Activated T-cell treated with anti-CD3 and anti-CD28 coated beads, Interleukin-2, amount 50 U/mL, for 72 hours (primary cell): ENCODE measurements at regions not wholly inside any gene's neighbourhood (a gene's known extent, or its start where the extent isn't known, plus 50 kb on each side); places are given as distances from the start of the nearest gene placed in this dataset.

Experiments used
- ATAC-seq, 2 donors: fragments of 150-1000 bp; cut with Tn5 transposase; replicated peaks in 1 of 2; 2 replicates each; pipeline ENCODE4 v1.10.0; 2021; ENCODE audit warnings: moderate library complexity in 2 of 2, mild to moderate bottlenecking in 1 of 2
- DNase-seq, 2 donors: peaks; one replicate each; pipeline ENCODE4 v3.0.0; 2021 to 2022; ENCODE audit warnings: mixed read lengths in 1 of 2
- H3K27ac Mint-ChIP-seq: one replicate; pipeline ENCODE4 v1.8.0; 2022; ENCODE audit warnings: mild to moderate bottlenecking, moderate library complexity, mixed read lengths
- H3K27me3 Mint-ChIP-seq: one replicate; pipeline ENCODE4 v1.8.0; 2022; ENCODE audit warnings: low read depth, mixed read lengths
- H3K36me3 Mint-ChIP-seq, 2 donors: one replicate each; pipeline ENCODE4 v1.8.0; 2022; ENCODE audit warnings: mixed read lengths in 2 of 2, mild to moderate bottlenecking in 1 of 2; ENCODE audit not compliant: insufficient read depth in 2 of 2
- H3K4me1 Mint-ChIP-seq: one replicate; pipeline ENCODE4 v1.8.0; 2022; ENCODE audit warnings: low read depth, mixed read lengths
- H3K4me3 Mint-ChIP-seq, 2 donors: one replicate each; pipeline ENCODE4 v1.8.0; 2022; ENCODE audit warnings: mild to moderate bottlenecking in 2 of 2, mixed read lengths in 2 of 2, moderate library complexity in 2 of 2
- H3K9me3 Mint-ChIP-seq, 2 donors: one replicate each; pipeline ENCODE4 v1.8.0; 2022; ENCODE audit warnings: mixed read lengths in 2 of 2

DNA sequence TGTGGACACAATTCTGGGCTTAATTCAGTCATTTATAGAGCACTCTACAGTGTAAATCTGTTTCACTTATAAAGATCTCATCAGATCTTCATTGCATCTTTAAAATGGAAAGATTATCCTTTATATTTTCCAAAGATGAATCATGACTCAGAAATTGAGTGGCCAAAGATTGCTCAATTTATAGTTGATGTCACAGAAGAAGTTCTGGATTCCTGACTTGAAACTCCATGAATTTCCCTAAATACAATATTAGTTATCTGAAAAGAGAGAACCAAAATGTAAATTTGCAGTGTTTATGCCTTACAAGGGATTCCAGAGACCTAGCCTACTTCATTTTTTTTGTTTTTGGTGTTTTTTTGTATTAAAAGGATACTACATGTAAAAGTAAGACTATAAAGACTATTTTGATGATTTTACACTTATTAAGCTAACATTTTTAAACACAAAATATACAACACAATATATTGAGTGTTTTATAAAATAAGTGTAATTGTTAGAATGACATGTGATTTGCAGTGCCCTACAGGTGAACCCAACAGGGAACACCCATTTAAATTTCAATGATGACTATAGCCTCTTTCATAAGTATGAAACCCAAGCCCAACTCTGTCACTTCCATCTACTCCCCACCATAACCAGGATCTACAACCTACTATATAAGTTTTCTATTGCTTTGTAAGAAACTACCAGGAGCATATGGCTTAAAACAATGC lies 183.5 kb downstream of the PCDH7 start:
- no peak for ATAC-seq
- Mint-ChIP-seq H3K4me3 (no peak overlapping the region), H3K9me3 (peaks cover 8 to 11% of the 10 kb centered on the region in 2 donors), H3K27ac (no peak overlapping the region), H3K36me3 (no peaks in the 10 kb centered on the region), H3K4me1 (no peaks in the 10 kb centered on the region), H3K27me3 (no peaks in the 10 kb centered on the region)
- no peak for DNase-seq

DNA sequence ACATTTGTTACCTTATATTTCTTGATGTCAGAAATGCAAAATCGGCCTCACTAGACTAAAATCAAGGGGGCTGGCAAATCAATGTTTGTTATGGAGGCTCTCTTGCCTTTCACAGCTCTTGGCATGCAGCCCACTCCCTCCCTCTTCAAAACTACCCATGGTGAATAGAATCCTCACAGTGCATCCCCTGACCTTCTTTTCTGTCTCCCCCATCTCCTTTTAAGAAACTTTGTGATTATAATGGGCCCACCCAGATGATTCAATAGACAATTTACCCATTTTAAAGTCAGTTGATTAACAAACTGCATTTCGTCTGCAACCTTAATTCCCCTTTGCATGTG lies 184.0 kb downstream of the PCDH7 start:
- Mint-ChIP-seq H3K4me3 (no peak overlapping the region), H3K36me3 (no peaks in the 10 kb centered on the region), H3K9me3 (peaks cover 8 to 11% of the 10 kb centered on the region in 2 donors), H3K27ac (no peak overlapping the region), H3K27me3 (no peaks in the 10 kb centered on the region), H3K4me1 (no peaks in the 10 kb centered on the region)
- DNase-seq (no peak), ATAC-seq (no peak)

DNA sequence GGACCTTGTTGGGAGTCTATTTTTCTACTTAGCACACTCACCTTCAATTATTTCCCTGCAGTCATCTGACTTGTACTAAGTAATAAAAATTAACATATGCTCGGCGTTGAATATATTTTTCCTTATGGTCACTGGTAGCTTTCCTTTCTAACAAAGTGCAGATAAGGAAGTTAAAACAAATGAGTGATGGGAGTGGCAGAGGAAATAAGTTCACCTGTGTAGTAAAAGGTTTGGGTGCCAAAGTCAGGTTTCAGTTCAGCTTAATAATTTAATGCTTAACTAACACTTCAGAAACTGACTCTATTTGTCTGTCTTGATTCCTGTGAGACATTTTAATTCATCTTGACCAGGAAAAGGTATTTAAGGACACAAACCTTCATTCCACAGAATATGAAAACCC lies 184.4 kb downstream of the PCDH7 start:
- Mint-ChIP-seq H3K4me3 (no peak overlapping the region), H3K27me3 (no peaks in the 10 kb centered on the region), H3K36me3 (no peaks in the 10 kb centered on the region), H3K4me1 (no peaks in the 10 kb centered on the region), H3K27ac (no peak overlapping the region), H3K9me3 (peaks cover 8 to 11% of the 10 kb centered on the region in 2 donors)
- DNase-seq (no peak), ATAC-seq (no peak)

DNA sequence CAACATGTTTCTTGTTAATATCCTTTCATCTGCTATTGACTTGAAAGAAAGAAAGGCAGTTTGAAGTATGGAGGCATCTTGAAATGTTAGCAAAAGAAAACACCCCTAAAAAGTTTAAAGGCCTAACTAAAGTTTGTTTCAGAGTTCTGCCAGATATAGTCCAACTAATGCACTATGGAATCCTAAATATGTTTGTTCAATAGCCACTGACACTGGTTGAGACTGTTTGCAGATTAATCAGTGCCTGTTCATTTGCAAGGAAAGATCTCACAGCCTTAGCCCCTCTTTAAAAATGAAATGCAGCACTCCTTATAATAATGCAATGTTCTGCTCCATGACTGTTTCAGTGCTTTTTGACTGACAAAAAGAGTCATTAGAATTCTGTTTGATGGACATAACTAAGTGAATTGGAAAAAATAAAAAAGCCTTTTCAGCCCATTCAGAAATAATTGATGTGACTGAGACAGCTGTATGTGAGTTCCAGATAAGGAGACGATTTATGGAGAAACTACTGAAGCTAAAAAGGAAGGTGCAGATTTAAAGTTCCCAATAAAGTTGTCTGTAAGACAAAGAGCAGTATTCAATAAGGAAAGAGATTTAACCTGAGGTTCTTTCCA lies 192.0 kb downstream of the PCDH7 start:
- ATAC-seq: no peak
- Mint-ChIP-seq H3K4me3 (no peak overlapping the region), H3K36me3 (peaks cover 0 to 2% of the 10 kb centered on the region in 2 donors), H3K27ac (no peak overlapping the region), H3K9me3 (peaks cover 4% of the 10 kb centered on the region in 2 donors), H3K27me3 (no peaks in the 10 kb centered on the region), H3K4me1 (no peaks in the 10 kb centered on the region)
- DNase-seq: no peak

DNA sequence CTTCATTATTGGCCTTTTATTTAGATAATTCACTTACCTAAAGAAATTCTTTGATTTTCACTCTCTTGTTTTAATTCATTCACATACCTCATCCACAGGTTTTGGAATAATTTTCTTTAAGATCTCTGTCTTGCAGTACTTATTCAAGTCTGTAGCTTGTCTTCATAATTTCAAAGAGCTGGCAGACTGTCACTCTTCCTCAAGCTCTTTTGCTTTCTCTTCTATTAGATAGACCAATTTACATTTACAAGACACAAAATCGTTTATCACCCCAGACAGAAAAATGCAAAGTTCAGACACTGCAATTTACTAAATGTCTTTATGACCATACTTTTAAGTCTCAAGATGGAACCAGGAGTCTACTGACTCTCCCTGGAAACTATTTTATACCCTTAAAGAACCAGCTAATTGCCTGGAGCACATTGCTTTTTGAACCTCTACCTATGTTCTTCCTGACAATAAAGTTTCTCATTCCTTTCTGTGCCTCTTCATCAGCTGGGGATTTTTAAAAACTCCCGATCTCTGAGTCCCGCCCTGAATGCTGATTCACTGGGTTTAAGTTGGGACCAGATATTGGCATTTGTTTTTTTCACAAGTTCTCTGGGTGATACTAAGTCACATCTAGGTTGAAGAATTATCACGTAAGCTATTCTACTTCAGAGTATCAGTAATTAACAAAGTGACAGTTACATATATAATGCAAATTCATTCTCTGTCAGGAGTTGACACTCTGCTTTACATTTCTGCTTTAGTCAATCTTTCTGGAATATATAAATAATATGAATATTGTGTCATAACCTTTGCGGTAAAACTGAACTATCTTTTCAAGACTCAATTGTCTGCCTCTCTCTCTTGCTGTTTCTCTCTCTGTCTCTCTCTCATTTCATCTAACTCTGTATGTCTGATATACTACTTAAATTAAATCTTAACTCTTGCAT lies 196.4 kb downstream of the PCDH7 start:
- H3K36me3 Mint-ChIP-seq: peaks cover 0 to 2% of the 10 kb centered on the region in 2 donors
- peaks cover 4 to 5% of the 10 kb centered on the region in 2 donors for H3K9me3 Mint-ChIP-seq
- no peak for ATAC-seq
- no peak for DNase-seq
- H3K4me1 Mint-ChIP-seq: no peaks in the 10 kb centered on the region
- H3K27me3 Mint-ChIP-seq: no peaks in the 10 kb centered on the region
- no peak overlapping the region for H3K27ac Mint-ChIP-seq
- H3K4me3 Mint-ChIP-seq: no peak overlapping the region

DNA sequence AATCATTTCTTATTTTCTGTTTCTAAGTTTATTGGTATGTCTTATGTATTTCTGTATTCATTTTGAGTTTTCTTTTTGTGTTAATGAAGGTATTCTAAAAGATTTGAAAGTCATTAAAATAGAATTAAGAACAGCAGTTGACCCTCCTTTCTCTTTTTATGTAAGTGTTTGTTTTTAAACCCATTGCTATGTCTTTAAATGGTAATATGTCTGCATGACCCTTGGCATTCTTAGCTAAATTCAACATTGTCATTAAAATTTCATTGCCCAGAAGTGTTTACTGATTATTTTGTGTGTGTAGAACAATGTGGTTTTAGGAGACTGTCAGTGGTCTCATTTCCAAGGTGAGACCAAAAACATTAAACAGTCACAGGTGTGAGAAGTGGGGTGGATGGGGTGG lies 197.8 kb downstream of the PCDH7 start:
- ATAC-seq: no peak
- no peak overlapping the region for H3K4me3 Mint-ChIP-seq
- no peaks in the 10 kb centered on the region for H3K4me1 Mint-ChIP-seq
- peaks cover 4 to 5% of the 10 kb centered on the region in 2 donors for H3K9me3 Mint-ChIP-seq
- no peak overlapping the region for H3K27ac Mint-ChIP-seq
- no peak for DNase-seq
- peaks cover 0 to 2% of the 10 kb centered on the region in 2 donors for H3K36me3 Mint-ChIP-seq
- H3K27me3 Mint-ChIP-seq: no peaks in the 10 kb centered on the region

DNA sequence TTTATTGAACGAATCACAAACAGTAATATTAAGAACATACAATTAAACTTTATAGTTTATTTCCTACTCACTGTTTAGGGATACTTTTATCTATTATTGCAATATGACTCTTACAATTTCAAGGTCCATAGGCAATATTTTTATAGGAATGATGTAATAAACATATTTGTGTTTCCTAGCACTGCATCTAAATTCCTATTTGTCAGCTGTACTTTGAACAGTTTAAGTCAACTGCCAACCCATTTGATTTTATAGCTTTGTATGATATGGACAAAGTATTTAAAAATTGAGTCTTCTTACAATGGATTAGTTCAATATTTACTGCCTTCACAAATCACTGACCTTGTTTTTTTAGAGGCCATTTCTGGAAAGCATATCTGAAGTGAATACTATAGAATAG lies 199.3 kb downstream of the PCDH7 start:
- DNase-seq (no peak), ATAC-seq (no peak)
- H3K4me3 Mint-ChIP-seq: no peak overlapping the region
- H3K36me3 Mint-ChIP-seq: peaks cover 0 to 2% of the 10 kb centered on the region in 2 donors
- H3K4me1 Mint-ChIP-seq: no peaks in the 10 kb centered on the region
- no peaks in the 10 kb centered on the region for H3K27me3 Mint-ChIP-seq
- H3K27ac Mint-ChIP-seq: no peak overlapping the region
- H3K9me3 Mint-ChIP-seq: peaks cover 4 to 5% of the 10 kb centered on the region in 2 donors

DNA sequence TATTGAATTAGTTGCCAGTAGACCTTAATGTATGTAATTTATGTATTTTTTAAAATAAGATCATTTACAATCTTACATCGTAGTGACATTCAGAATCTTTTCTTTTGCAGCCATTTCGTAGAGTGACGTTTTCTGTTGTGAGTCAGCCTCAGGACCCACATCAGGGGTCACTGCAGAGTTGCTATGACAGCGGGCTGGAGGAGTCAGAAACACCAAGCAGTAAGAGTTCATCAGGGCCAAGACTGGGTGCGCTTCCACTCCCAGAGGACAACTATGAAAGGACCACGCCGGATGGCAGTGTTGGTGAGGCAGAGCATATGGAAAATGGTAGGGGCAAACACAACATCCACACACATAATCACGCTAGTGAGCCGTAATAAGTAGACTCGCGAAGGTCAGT lies 199.9 kb downstream of the PCDH7 start:
- Mint-ChIP-seq H3K4me1 (no peaks in the 10 kb centered on the region), H3K27ac (no peak overlapping the region), H3K36me3 (peaks cover 0 to 2% of the 10 kb centered on the region in 2 donors), H3K27me3 (no peaks in the 10 kb centered on the region), H3K4me3 (no peak overlapping the region), H3K9me3 (peaks cover 4 to 5% of the 10 kb centered on the region in 2 donors)
- ATAC-seq (no peak), DNase-seq (no peak)

DNA sequence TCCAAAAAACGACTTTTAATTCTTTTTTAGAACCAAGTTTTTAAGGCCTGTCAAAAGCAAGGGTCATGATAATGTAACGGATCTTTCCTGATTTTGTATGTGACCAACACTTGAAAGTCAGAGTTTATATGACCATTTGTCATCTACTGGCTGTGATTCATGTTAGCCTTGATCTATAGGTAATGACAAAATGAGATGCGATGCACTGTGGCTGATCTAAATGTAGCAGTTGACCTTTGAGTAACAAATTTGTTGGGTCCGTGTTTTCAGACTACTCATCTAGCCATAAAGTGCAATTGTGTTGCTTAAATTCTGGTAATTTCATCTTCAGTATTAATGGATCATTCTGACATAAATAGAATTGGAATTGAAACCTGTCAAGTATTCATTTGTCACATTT lies 202.5 kb downstream of the PCDH7 start:
- no peaks in the 10 kb centered on the region for H3K27me3 Mint-ChIP-seq
- H3K9me3 Mint-ChIP-seq: peaks cover 0 to 4% of the 10 kb centered on the region in 2 donors
- DNase-seq (no peak), ATAC-seq (no peak)
- H3K4me1 Mint-ChIP-seq: no peaks in the 10 kb centered on the region
- H3K36me3 Mint-ChIP-seq: no peaks in the 10 kb centered on the region
- H3K4me3 Mint-ChIP-seq: no peak overlapping the region
- no peak overlapping the region for H3K27ac Mint-ChIP-seq

DNA sequence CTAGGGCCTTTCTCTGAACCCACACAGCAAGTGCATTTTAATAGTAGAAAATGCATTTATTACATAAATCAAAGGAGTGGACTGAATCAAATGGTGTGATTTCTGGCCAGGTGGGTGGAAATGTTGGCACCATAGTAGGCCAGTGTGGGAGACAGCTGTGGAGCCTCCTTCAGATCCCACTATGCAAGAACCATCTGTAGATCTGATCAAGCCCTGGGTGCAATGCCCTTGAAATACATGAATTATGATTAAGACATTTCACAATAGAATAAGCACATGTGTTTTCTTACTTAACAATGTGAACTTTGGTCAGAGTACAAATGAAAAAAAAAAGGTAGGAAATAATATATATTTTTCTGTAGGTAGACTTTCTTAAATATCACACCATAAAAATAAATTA lies 204.3 kb downstream of the PCDH7 start:
- no peaks in the 10 kb centered on the region for H3K4me1 Mint-ChIP-seq
- ATAC-seq: no peak
- H3K9me3 Mint-ChIP-seq: peaks cover 0 to 4% of the 10 kb centered on the region in 2 donors
- no peak for DNase-seq
- H3K4me3 Mint-ChIP-seq: no peak overlapping the region
- H3K27ac Mint-ChIP-seq: no peak overlapping the region
- no peaks in the 10 kb centered on the region for H3K36me3 Mint-ChIP-seq
- no peaks in the 10 kb centered on the region for H3K27me3 Mint-ChIP-seq

DNA sequence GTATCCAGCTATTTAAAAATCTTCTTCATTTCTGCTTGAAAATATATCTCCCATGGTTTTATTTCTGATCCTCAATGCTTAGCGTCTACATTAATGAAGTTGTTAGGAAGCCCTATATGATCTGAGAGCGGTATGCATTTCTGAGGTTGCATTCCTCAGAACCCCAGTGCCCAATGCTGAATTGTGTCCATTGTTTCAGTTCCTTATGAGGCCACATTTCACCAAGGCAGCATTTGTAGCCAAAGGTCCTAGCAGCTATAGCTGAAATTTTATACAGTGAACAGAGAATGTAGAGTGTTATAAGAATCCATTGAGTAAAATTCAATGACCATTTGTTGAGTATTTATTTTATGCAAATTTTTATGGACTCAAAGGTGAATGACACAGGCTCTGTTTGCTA lies 209.5 kb downstream of the PCDH7 start:
- Mint-ChIP-seq H3K27ac (no peak overlapping the region), H3K9me3 (peaks cover 1 to 2% of the 10 kb centered on the region in 2 donors), H3K27me3 (no peaks in the 10 kb centered on the region), H3K4me3 (no peak overlapping the region), H3K4me1 (no peaks in the 10 kb centered on the region), H3K36me3 (no peaks in the 10 kb centered on the region)
- ATAC-seq (no peak), DNase-seq (no peak)

DNA sequence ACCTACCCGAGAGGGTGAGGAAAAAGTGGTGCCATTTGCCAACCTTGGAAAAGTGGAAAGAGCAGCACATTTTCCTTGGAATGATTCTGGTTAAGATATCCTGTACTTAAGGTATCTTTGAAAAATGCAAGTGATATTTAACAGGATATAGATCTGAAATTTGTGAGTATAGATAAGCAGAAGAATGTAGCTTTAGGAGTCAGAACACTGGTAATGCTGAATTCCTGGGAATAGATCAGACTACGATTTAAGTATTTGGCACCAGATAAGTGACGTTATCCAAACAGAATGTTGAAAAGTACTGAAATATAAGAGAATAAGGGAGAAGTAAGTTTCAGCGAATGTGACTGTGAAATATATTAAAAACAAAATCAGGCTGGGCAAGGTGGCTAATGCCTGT lies 210.1 kb downstream of the PCDH7 start:
- peaks cover under 1 to 1% of the 10 kb centered on the region in 2 donors for H3K9me3 Mint-ChIP-seq
- H3K27me3 Mint-ChIP-seq: no peaks in the 10 kb centered on the region
- no peak for ATAC-seq
- H3K36me3 Mint-ChIP-seq: no peaks in the 10 kb centered on the region
- H3K4me1 Mint-ChIP-seq: no peaks in the 10 kb centered on the region
- H3K27ac Mint-ChIP-seq: no peak overlapping the region
- no peak overlapping the region for H3K4me3 Mint-ChIP-seq
- DNase-seq: no peak

DNA sequence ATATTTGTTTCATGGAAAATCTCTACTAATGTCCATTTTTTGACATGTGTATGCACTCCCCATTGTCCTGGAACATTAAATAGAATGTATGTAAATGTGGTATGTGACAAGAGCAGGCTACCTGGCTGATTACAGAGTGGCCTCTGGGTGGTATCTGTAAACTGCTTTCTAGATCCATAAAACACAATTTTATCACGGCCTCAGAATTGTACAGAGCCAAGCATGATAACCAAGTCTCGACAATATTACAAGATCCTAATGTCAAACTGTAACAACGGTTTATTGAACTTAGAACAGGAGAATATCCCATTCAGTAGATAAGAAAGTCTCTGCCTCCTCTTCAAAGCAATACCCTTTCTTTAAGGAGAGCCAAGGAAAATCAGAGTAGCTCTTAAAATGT lies 212.4 kb downstream of the PCDH7 start:
- Mint-ChIP-seq H3K9me3 (peaks cover 0 to 1% of the 10 kb centered on the region in 2 donors), H3K4me3 (no peak overlapping the region), H3K4me1 (no peaks in the 10 kb centered on the region), H3K27ac (no peak overlapping the region), H3K27me3 (no peaks in the 10 kb centered on the region), H3K36me3 (no peaks in the 10 kb centered on the region)
- ATAC-seq: no peak
- no peak for DNase-seq
